ENCODE measurements at regions not wholly inside any gene's neighbourhood (a gene's known extent, or its start where the extent isn't known, plus 50 kb on each side); places are given as distances from the start of the nearest gene placed in this dataset.

DNA sequence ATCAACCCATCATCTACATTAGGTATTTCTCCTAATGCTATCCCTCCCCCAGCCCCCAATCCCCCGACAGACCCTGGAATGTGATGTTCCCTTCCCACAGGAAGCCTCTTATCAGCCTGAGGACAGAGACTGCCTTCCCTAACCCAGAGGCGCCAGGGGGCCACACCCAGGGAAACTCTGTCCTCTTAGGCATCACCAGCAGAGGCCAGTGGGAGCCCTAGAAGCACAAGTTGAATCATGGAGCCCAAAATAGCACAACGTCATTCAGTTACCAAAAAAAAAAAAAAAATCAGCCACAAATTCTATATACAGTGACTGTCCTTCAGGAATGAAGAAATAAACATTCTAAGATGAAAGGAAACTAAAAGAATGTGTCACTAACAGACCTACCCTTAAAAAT lies 625.7 kb downstream of the TFAP2A start:
- no peak for FAIRE-seq
- no peaks in the 10 kb centered on the region for H4K20me1 ChIP-seq (ENCODE audit: insufficient read depth, low read length)

DNA sequence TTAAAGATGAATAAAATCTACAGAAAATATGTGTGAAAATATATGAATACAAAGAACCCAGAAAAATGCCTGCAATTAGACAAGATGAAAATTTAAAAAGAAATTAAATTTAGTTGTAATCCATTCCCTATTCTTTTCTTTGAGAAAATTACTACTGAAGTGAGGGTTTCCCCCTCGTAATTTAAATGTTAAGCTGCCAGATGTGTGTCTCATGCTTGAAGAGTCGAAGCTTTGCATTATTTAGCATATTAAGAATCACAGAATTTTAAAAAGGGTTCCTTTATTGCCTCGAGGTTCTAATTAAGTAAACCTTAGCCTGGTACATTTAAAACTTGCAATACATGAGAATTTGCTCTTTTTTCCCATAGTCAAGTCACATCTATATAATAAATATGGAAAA lies 630.1 kb downstream of the TFAP2A start:
- no peak overlapping the region for H3K27ac Mint-ChIP-seq (ENCODE audit: unreplicated experiment)
- TF ChIP-seq, protein P1, sequence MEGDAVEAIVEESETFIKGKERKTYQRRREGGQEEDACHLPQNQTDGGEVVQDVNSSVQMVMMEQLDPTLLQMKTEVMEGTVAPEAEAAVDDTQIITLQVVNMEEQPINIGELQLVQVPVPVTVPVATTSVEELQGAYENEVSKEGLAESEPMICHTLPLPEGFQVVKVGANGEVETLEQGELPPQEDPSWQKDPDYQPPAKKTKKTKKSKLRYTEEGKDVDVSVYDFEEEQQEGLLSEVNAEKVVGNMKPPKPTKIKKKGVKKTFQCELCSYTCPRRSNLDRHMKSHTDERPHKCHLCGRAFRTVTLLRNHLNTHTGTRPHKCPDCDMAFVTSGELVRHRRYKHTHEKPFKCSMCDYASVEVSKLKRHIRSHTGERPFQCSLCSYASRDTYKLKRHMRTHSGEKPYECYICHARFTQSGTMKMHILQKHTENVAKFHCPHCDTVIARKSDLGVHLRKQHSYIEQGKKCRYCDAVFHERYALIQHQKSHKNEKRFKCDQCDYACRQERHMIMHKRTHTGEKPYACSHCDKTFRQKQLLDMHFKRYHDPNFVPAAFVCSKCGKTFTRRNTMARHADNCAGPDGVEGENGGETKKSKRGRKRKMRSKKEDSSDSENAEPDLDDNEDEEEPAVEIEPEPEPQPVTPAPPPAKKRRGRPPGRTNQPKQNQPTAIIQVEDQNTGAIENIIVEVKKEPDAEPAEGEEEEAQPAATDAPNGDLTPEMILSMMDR (IDR thresholded peaks at IDR 0.05; ENCODE audit: insufficient read depth, low read depth, low read length): no peak
- no peak for TF ChIP-seq EZH2 (IDR thresholded peaks at IDR 0.05; ENCODE audit: insufficient read depth, low read length)
- H3K4me3 Mint-ChIP-seq (ENCODE audit: unreplicated experiment): no peak overlapping the region
- no peaks in the 10 kb centered on the region for H3K4me1 ChIP-seq (ENCODE audit: insufficient read depth, low read length)
- DNase-seq (ENCODE audit: low read depth) (no peak), FAIRE-seq (no peak)
- no peak overlapping the region for H2AFZ ChIP-seq (ENCODE audit: low read depth, low read length)
- H3K27me3 ChIP-seq (ENCODE audit: insufficient read depth, low read length): no peaks in the 10 kb centered on the region
- no peaks in the 10 kb centered on the region for H3K36me3 ChIP-seq (ENCODE audit: insufficient read depth, low read length)
- H3K79me2 ChIP-seq (ENCODE audit: insufficient read depth, low read length): no peaks in the 10 kb centered on the region
- no peak overlapping the region for H3K4me2 ChIP-seq (ENCODE audit: low read length)
- H4K20me1 ChIP-seq (ENCODE audit: insufficient read depth, low read length): no peaks in the 10 kb centered on the region
- H3K9me3 Mint-ChIP-seq (ENCODE audit: unreplicated experiment): no peaks in the 10 kb centered on the region
- no peak overlapping the region for H3K27ac ChIP-seq (ENCODE audit: low read depth, low read length)
- H3K9me3 ChIP-seq (ENCODE audit: insufficient read depth, low read depth, low read length): no peaks in the 10 kb centered on the region
- peaks cover 3% of the 10 kb centered on the region for H3K4me1 Mint-ChIP-seq (ENCODE audit: low read depth, unreplicated experiment)
- H3K27me3 Mint-ChIP-seq (ENCODE audit: low read depth, unreplicated experiment): no peaks in the 10 kb centered on the region
- no peaks in the 10 kb centered on the region for H3K36me3 Mint-ChIP-seq (ENCODE audit: low read depth, unreplicated experiment)
- H3K9ac ChIP-seq (ENCODE audit: low read length): no peak overlapping the region
- no peak overlapping the region for H3K4me3 ChIP-seq (ENCODE audit: insufficient read depth, low read depth, low read length)

More for the DNA sequence above, 625.7 kb downstream of the TFAP2A start:
- Histone ChIP-seq H3K4me1 (ENCODE audit: insufficient read depth, low read length) (no peaks in the 10 kb centered on the region), H3K9ac (ENCODE audit: low read length) (no peak overlapping the region), H3K9me3 (ENCODE audit: insufficient read depth, low read depth, low read length) (no peaks in the 10 kb centered on the region), H3K79me2 (ENCODE audit: insufficient read depth, low read length) (no peaks in the 10 kb centered on the region), H2AFZ (ENCODE audit: low read depth, low read length) (no peak overlapping the region), H3K27me3 (ENCODE audit: insufficient read depth, low read length) (no peaks in the 10 kb centered on the region), H3K4me2 (ENCODE audit: low read length) (no peak overlapping the region), H3K27ac (ENCODE audit: low read depth, low read length) (no peak overlapping the region), H3K36me3 (ENCODE audit: insufficient read depth, low read length) (no peaks in the 10 kb centered on the region), H3K4me3 (ENCODE audit: insufficient read depth, low read depth, low read length) (no peak overlapping the region)
- TF ChIP-seq, protein P1 (IDR thresholded peaks at IDR 0.05; ENCODE audit: insufficient read depth, low read depth, low read length): no peak
- TF ChIP-seq EZH2 (IDR thresholded peaks at IDR 0.05; ENCODE audit: insufficient read depth, low read length): no peak
- no peak for DNase-seq (ENCODE audit: low read depth)
- no peaks in the 10 kb centered on the region for H3K36me3 Mint-ChIP-seq (ENCODE audit: low read depth, unreplicated experiment)
- H3K27ac Mint-ChIP-seq (ENCODE audit: unreplicated experiment): no peak overlapping the region
- H3K4me3 Mint-ChIP-seq (ENCODE audit: unreplicated experiment): no peak overlapping the region
- peaks cover 3% of the 10 kb centered on the region for H3K4me1 Mint-ChIP-seq (ENCODE audit: low read depth, unreplicated experiment)
- H3K9me3 Mint-ChIP-seq (ENCODE audit: unreplicated experiment): no peaks in the 10 kb centered on the region
- H3K27me3 Mint-ChIP-seq (ENCODE audit: low read depth, unreplicated experiment): no peaks in the 10 kb centered on the region

DNA sequence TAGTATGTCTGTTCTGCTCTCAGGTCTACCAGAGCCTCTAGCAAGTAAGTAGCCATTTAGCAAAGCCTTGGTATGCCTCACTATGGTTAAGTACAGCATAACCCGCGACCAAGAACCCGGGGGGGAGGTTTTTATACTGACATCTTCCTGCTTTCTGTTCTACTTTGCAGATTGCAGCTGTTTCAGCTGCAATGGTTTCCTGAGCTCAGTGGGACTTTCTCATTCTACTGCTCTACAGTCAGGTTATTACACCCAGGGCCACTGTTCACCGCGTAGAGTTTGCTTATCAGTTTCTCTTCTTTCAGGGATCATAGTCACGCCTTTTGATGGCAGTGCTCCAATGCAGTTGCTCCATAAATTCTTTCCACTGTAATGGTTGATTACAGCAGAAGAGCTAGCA lies 631.3 kb downstream of the TFAP2A start:
- no peaks in the 10 kb centered on the region for H4K20me1 ChIP-seq (ENCODE audit: insufficient read depth, low read length)
- TF ChIP-seq, protein P1 (IDR thresholded peaks at IDR 0.05; ENCODE audit: insufficient read depth, low read depth, low read length): no peak
- TF ChIP-seq EZH2 (IDR thresholded peaks at IDR 0.05; ENCODE audit: insufficient read depth, low read length): no peak
- H3K4me3 Mint-ChIP-seq (ENCODE audit: unreplicated experiment): no peak overlapping the region
- H3K4me2 ChIP-seq (ENCODE audit: low read length): no peak overlapping the region
- H3K36me3 ChIP-seq (ENCODE audit: insufficient read depth, low read length): no peaks in the 10 kb centered on the region
- H3K27me3 ChIP-seq (ENCODE audit: insufficient read depth, low read length): no peaks in the 10 kb centered on the region
- H3K36me3 Mint-ChIP-seq (ENCODE audit: low read depth, unreplicated experiment): no peaks in the 10 kb centered on the region
- DNase-seq (ENCODE audit: low read depth) (no peak), FAIRE-seq (no peak)
- H3K4me1 ChIP-seq (ENCODE audit: insufficient read depth, low read length): no peaks in the 10 kb centered on the region
- no peaks in the 10 kb centered on the region for H3K9me3 Mint-ChIP-seq (ENCODE audit: unreplicated experiment)
- H3K4me1 Mint-ChIP-seq (ENCODE audit: low read depth, unreplicated experiment): no peaks in the 10 kb centered on the region
- no peak overlapping the region for H3K27ac Mint-ChIP-seq (ENCODE audit: unreplicated experiment)
- no peak overlapping the region for H2AFZ ChIP-seq (ENCODE audit: low read depth, low read length)
- no peaks in the 10 kb centered on the region for H3K9me3 ChIP-seq (ENCODE audit: insufficient read depth, low read depth, low read length)
- no peak overlapping the region for H3K4me3 ChIP-seq (ENCODE audit: insufficient read depth, low read depth, low read length)
- H3K27ac ChIP-seq (ENCODE audit: low read depth, low read length): no peak overlapping the region
- no peaks in the 10 kb centered on the region for H3K79me2 ChIP-seq (ENCODE audit: insufficient read depth, low read length)
- H3K27me3 Mint-ChIP-seq (ENCODE audit: low read depth, unreplicated experiment): no peaks in the 10 kb centered on the region
- no peak overlapping the region for H3K9ac ChIP-seq (ENCODE audit: low read length)
